T-helper 1 cell treated with Interleukin-12 subunit alpha and Interleukin-12 subunit beta and Interleukin-4 antibody, amounts not matched to agents 30 μg/mL and 1 μg/mL, for 36 hours (primary cell): ENCODE measurements at regions not wholly inside any gene's neighbourhood (a gene's known extent, or its start where the extent isn't known, plus 50 kb on each side); places are given as distances from the start of the nearest gene placed in this dataset.
"Not testable (repeated sequence)": the region's sequence is repeated elsewhere in the genome, so short reads cannot be mapped to it uniquely, and the experiment has no call there.

ENCODE experiments used
- H3K27ac Mint-ChIP-seq: one replicate; pipeline ENCODE4 v1.8.0; 2021; ENCODE audit warnings: mild to moderate bottlenecking, mixed read lengths
- H3K27me3 Mint-ChIP-seq: one replicate; pipeline ENCODE4 v1.8.0; 2021; ENCODE audit warnings: low read depth, mixed read lengths
- H3K36me3 Mint-ChIP-seq: one replicate; pipeline ENCODE4 v1.8.0; 2021; ENCODE audit warnings: low read depth, mixed read lengths
- H3K4me1 Mint-ChIP-seq: one replicate; pipeline ENCODE4 v1.8.0; 2021; ENCODE audit warnings: low read depth, mixed read lengths
- H3K4me3 Mint-ChIP-seq: one replicate; pipeline ENCODE4 v1.8.0; 2021; ENCODE audit warnings: mild to moderate bottlenecking, moderate library complexity, mixed read lengths
- H3K9me3 Mint-ChIP-seq: one replicate; pipeline ENCODE4 v1.8.0; 2021; ENCODE audit warnings: mixed read lengths

DNA sequence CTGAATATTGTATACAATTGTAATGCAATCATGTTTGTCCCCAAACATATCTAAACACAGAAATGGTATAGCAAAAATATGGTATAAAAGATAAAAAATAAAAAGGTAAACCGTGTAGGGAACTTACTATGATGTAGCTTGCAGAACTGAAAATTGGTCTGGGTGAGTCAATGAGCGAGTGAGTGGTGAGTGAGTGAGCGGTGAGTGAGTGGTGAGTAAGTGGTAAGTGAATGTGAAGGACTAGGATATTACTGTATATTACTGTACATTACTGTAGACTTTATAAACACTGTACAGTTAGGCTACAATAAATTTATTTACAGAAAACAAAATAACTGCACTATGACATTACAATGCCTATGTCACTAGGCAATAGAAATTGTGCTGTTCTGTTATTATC, 1163.2 kb upstream of the SORCS1 start:
- H3K27ac Mint-ChIP-seq = no peak overlapping the region

DNA sequence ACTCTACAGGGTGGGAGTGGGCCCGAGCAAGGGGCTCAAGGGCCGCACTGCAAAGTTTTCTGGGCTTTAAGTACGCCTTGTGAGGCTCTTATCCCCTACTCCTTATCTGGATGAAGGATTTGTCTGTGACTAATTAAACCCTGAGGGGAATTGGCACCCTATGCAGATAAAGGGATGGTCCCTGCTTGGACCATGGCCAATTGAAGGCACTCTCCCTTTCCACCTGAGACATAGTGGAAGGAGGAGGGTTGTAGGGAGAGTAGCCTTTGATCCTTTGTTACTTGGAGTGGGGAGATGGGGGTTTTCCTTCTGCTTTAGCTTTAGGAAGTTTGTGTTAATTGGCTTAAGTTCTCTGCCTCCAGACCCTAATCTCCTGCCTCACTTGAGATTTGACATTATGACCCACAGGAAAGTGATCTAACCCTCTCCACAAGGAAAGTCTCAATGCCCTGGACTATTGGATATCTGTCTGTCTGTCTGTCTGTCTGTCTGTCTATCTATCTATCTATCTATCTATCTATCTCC, 1158.8 kb upstream of the SORCS1 start:
- no peaks in the 10 kb centered on the region for H3K9me3 Mint-ChIP-seq
- no peak overlapping the region for H3K27ac Mint-ChIP-seq
- H3K27me3 Mint-ChIP-seq = no peaks in the 10 kb centered on the region
- no peak overlapping the region for H3K4me3 Mint-ChIP-seq
- no peaks in the 10 kb centered on the region for H3K36me3 Mint-ChIP-seq
- H3K4me1 Mint-ChIP-seq = no peaks in the 10 kb centered on the region

More for the DNA sequence above, 1163.2 kb upstream of the SORCS1 start:
- Mint-ChIP-seq H3K27me3 (no peaks in the 10 kb centered on the region), H3K4me1 (no peaks in the 10 kb centered on the region), H3K9me3 (no peaks in the 10 kb centered on the region), H3K4me3 (no peak overlapping the region), H3K36me3 (no peaks in the 10 kb centered on the region)

DNA sequence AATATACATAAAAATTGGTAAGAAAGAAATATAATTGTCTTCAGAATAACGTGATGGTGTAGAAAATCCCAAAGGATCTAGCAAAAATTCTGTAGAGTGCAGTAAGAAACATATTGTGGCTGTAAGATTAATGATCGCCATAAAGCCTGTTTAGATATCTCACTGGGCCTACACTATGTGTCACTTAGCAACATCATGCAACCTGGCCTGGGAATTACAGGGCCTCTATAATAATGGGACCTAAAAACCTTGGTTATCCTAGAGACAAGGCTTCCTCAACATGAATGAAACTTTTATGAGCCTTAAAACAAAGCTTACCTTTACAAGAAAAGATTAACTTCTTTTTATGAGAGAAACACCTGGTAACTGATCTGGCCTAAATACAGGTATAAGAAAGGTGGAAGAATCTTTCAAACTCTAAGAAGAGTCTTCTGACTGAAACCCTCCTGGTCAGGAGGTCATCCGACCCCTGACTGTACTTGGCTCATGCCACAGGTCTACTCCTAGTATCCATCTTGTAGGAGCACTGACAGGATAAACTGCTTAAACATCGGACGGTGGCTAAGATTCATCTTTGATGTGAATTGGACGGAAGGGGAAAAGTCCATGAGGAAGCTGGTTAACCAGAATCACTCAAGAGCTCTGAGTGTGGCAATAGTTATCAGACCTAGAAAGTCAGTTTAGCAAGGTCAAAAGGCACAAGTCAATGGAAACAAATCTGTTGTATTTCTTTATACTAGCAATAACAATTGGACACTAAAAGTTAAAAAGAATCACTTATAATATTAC, 1155.1 kb upstream of the SORCS1 start:
- no peak overlapping the region for H3K27ac Mint-ChIP-seq
- H3K4me1 Mint-ChIP-seq = no peaks in the 10 kb centered on the region
- no peak overlapping the region for H3K4me3 Mint-ChIP-seq
- H3K36me3 Mint-ChIP-seq = no peaks in the 10 kb centered on the region
- no peaks in the 10 kb centered on the region for H3K27me3 Mint-ChIP-seq
- no peaks in the 10 kb centered on the region for H3K9me3 Mint-ChIP-seq

DNA sequence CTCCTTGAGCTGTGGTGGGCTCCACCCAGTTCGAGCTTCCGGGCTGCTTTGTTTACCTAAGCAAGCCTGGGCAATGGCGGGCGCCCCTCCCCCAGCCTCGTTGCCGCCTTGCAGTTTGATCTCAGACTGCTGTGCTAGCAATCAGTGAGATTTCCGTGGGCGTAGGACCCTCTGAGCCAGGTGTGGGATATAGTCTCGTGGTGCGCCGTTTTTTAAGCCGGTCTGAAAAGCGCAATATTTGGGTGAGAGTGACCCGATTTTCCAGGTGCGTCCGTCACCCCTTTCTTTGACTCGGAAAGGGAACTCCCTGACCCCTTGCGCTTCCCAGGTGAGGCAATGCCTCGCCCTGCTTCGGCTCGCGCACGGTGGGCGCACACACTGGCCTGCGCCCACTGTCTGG, 1151.1 kb upstream of the SORCS1 start:
- H3K9me3 Mint-ChIP-seq, H3K27ac Mint-ChIP-seq, H3K36me3 Mint-ChIP-seq, H3K4me1 Mint-ChIP-seq, H3K27me3 Mint-ChIP-seq: not testable (repeated sequence)
- H3K4me3 Mint-ChIP-seq = peak overlapping the region; percentile 14

DNA sequence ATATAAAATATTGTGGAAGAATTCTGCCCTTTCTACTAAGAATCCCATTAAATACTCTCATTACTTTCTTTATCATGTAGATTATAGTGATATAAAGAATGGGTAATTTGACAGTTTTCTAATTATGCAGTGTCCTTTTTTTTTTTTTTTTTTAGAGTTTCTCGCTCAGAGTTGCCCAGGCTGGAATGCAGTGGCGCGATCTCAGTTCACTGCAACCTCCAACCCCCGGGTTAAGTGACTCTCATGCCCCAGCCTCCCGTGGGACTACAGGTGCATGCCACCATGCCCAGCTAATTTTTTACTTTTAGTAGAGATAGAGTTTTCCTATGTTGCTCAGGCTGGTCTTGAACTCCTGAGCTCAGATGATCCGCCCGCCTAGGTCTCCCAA, 1143.4 kb upstream of the SORCS1 start:
- Mint-ChIP-seq H3K27ac (no peak overlapping the region), H3K36me3 (no peaks in the 10 kb centered on the region), H3K27me3 (no peaks in the 10 kb centered on the region), H3K4me1 (no peaks in the 10 kb centered on the region), H3K9me3 (peaks cover 6% of the 10 kb centered on the region), H3K4me3 (no peak overlapping the region)

DNA sequence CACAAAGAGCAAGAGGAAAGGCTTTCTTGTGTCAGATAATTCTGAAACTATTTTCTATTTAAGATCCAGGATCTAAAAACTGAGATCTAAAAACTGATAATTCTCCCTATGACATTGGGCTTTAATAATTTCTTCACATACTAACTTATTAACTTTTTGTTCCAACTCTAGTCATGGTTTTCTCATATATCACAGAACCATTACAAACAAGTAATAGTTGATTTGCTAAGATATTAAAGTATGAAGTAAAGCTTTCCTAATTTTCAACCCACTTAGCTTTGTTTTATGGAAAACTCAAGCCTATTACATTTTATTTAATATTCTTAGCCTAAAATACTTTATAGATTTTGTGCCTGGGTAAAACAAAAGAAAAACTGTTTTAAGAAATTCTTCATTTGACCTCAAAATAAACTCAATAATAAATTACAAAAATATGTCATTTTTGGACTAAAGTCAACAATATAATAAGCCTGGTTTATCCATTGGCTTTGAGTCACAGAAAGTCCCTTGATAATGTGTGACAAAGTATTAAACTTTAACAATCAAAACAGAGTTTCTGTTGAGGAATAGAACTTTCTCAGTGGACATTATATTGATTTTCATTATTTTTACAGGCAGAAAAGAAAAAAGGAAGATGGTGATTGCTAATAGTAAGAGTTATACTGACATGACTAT, 1142.9 kb upstream of the SORCS1 start:
- no peak overlapping the region for H3K27ac Mint-ChIP-seq
- H3K9me3 Mint-ChIP-seq = peaks cover 6% of the 10 kb centered on the region
- no peaks in the 10 kb centered on the region for H3K36me3 Mint-ChIP-seq
- no peaks in the 10 kb centered on the region for H3K27me3 Mint-ChIP-seq
- H3K4me3 Mint-ChIP-seq = no peak overlapping the region
- no peaks in the 10 kb centered on the region for H3K4me1 Mint-ChIP-seq

DNA sequence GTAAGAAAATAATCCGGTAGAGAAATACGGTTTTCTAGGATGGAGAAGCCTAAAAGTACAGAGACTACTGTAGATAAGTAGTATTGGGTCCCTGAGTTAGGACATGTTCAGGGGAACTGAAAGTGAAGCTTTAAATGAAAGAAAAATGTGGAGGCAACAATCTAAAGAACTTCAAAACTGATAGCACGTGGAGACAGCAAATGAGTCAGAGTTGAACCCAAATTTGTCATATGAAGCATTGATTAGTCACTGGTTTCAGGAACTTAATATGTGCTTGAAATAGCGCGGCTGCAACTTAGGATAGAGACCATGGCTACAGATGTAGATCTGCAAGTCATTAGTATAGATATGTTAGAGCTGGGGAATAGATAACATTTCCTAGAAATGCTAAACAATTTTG, 1138.6 kb upstream of the SORCS1 start:
- Mint-ChIP-seq H3K27ac (no peak overlapping the region), H3K4me3 (no peak overlapping the region), H3K27me3 (no peaks in the 10 kb centered on the region), H3K36me3 (no peaks in the 10 kb centered on the region), H3K4me1 (no peaks in the 10 kb centered on the region), H3K9me3 (peaks cover 3% of the 10 kb centered on the region)

DNA sequence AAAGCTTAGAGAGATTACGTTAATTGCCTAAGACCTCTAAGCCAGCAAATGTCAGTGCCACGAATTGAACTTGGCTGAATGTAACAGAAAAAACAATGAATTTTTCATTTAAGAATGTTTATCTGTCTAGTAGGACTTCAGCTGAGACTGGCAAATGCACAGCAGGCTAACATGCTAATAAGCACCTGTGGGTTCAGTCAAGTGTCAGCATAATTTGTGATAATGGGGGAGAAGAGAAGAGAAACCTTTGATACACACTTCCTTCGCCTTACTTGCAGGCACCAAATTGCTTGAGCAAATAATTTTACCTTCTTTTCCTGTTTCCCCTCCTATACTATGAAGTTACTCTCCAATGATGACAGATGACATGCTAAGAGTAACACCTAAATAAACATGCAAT, 1136.5 kb upstream of the SORCS1 start:
- Mint-ChIP-seq H3K9me3 (peaks cover 3% of the 10 kb centered on the region), H3K4me3 (no peak overlapping the region), H3K36me3 (no peaks in the 10 kb centered on the region), H3K27me3 (no peaks in the 10 kb centered on the region), H3K27ac (no peak overlapping the region), H3K4me1 (no peaks in the 10 kb centered on the region)

DNA sequence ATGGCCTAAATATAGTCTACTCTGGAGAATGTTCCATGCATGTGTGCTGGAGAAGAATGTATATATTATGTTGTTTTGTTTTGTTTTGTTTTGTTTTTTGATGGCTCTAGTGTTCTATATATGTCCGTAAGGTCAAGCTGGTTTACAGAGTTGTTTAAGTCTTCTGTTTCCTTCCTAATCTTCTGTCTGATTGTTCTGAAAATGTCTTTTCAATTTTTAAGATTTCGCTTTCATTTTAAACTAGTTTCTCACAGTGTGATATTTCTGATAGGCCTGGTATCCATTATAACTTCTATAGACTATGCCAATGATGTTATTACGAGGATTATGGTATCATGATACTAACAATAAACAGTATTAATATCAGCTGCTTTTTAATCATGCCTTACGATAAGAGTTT, 1126.3 kb upstream of the SORCS1 start:
- H3K36me3 Mint-ChIP-seq = no peaks in the 10 kb centered on the region
- no peak overlapping the region for H3K4me3 Mint-ChIP-seq
- H3K27me3 Mint-ChIP-seq = no peaks in the 10 kb centered on the region
- H3K27ac Mint-ChIP-seq = no peak overlapping the region
- H3K4me1 Mint-ChIP-seq = no peaks in the 10 kb centered on the region
- peaks cover 16% of the 10 kb centered on the region for H3K9me3 Mint-ChIP-seq

DNA sequence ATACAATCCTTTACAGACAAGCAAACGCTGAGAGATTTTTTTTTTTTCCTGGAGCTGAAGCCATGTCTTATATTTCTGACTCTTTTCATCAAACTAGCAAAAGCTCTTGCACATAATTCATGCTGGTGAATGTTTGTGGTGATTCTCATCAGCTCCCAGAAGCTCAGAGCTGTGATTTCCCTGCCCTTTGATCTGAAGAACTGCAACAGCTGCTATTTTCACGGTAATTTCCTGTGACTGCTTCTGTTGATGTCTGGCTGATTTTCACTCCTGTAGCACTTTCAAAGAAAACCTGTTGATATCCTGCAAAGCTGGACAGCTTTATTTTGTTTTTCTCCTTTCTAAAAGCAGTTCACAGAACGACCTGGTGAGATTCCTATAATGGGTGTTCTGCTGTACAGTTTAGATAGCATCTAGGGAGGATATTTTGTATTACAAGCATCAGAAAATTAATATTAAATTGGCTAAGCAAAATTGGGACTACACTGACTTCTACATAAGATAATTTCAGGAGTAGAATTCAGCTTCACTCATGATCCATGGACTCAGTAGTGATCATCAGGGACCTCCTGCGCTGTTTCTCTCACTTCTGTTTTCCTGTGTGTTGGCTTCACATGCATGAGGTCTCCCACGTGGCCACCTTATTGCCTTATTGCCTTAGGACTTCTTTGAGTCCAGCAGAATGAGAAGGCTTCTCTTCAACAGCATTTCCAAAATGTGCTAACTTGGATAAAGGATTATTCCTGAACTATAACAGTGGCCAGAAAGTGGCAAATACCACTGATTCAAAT, 1111.6 kb upstream of the SORCS1 start:
- Mint-ChIP-seq H3K4me1 (no peaks in the 10 kb centered on the region), H3K27me3 (no peaks in the 10 kb centered on the region), H3K36me3 (no peaks in the 10 kb centered on the region), H3K9me3 (peaks cover 15% of the 10 kb centered on the region), H3K4me3 (no peak overlapping the region), H3K27ac (no peak overlapping the region)

DNA sequence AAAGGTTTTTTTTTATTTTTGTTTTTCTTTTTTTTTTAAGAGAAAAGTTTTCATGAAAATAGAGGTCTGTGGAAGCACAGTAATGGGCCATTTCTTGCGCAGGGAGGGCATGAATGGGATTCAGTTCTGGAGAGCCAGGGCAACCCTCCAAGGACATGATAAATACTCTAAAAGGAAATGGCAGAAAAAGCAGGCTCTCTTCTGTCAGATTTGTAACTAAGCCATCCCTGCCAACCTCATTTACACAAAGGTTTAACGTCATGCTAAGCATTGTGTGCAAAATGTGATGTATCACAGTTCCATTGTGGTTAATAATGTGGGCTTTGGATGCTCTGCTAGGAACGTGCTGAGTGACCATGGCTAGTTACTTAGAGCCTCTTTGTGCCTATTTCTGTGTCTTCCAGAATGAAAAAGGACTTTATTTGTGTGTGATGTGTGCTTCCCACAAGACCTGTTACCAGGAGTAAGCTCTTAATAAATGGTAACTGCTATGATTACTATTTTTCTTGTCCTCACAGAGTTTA, 1095.9 kb upstream of the SORCS1 start:
- Mint-ChIP-seq H3K4me1 (no peaks in the 10 kb centered on the region), H3K9me3 (no peaks in the 10 kb centered on the region), H3K4me3 (no peak overlapping the region), H3K27ac (no peak overlapping the region), H3K36me3 (no peaks in the 10 kb centered on the region), H3K27me3 (no peaks in the 10 kb centered on the region)

DNA sequence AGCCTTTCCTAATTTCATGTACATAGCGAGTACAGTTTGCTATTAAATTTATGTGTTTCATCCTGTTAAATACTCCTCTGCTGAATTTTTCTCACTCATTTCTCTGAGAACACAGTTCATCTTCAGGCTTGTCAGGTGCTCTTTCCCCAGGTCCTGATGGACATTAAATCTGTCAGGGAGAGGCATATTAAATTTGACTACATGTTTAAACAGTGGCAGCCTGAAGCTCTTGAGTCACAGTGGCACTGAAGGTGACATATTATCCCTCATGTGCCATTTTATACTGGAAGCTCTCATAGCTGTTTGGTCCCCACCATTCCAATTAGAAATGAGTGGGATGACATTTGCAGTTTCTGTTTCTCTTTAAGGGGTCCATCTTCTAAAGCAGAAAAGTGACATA, 1089.6 kb upstream of the SORCS1 start:
- peaks cover 5% of the 10 kb centered on the region for H3K9me3 Mint-ChIP-seq
- no peak overlapping the region for H3K27ac Mint-ChIP-seq
- H3K27me3 Mint-ChIP-seq = no peaks in the 10 kb centered on the region
- H3K4me3 Mint-ChIP-seq = no peak overlapping the region
- H3K4me1 Mint-ChIP-seq = no peaks in the 10 kb centered on the region
- no peaks in the 10 kb centered on the region for H3K36me3 Mint-ChIP-seq

DNA sequence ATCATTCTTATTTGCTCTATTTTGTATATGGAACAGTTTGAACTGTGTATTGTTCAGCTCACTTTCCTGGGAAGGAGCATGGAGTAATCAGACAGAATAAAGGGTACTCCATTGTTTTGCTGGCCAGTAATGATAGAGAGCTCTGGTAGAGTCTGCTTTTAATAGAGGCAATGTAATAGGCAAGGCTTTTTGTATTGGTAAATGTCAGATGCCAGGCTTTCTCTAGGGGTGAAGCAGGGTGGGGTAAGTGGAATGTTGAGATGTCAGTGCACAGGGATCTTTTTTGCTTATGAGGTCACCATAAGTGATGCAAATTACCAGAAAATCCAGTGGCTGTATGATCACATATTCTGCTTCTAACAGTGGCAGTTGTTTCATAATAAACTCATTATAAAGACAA, 1088.3 kb upstream of the SORCS1 start:
- Mint-ChIP-seq H3K4me3 (no peak overlapping the region), H3K36me3 (no peaks in the 10 kb centered on the region), H3K27me3 (no peaks in the 10 kb centered on the region), H3K27ac (no peak overlapping the region), H3K9me3 (peaks cover 9% of the 10 kb centered on the region), H3K4me1 (no peaks in the 10 kb centered on the region)

DNA sequence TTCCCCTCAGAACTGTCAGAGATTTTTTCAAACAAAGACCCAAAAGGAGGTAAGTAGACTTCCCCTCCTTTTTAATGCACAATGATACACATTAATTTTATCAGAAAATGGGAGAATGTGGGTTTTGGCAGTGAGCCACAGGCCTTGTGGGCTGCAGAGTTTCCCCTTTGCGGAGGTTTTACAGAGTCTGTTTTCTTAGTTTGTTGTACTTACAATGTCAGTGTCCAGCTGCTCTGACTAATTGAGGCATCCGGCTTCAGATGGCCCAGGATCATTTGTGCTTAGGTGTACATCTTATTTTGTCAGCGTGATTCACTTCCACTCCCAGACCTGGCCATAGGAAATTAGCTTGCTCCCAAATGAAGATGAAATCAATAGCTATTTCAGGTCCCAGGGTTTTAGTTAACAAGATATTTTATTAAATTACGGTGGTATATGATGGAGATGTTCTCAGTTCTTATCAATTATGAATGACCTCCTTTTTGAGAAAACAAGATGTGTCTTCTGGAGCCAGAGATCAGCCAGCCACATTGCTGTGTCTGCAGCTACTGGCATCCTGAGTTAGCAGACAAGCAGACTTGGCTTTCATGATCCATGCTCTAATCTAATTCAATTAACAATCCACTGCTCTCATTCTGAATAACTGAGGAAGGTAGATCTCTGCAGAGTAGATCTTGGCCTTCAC, 1086.6 kb upstream of the SORCS1 start:
- Mint-ChIP-seq H3K4me1 (no peaks in the 10 kb centered on the region), H3K9me3 (peaks cover 18% of the 10 kb centered on the region), H3K36me3 (no peaks in the 10 kb centered on the region), H3K4me3 (no peak overlapping the region), H3K27ac (no peak overlapping the region), H3K27me3 (no peaks in the 10 kb centered on the region)
